ENCODE measurements at regions not wholly inside any gene's neighbourhood (a gene's known extent, or its start where the extent isn't known, plus 50 kb on each side); places are given as distances from the start of the nearest gene placed in this dataset.

DNA sequence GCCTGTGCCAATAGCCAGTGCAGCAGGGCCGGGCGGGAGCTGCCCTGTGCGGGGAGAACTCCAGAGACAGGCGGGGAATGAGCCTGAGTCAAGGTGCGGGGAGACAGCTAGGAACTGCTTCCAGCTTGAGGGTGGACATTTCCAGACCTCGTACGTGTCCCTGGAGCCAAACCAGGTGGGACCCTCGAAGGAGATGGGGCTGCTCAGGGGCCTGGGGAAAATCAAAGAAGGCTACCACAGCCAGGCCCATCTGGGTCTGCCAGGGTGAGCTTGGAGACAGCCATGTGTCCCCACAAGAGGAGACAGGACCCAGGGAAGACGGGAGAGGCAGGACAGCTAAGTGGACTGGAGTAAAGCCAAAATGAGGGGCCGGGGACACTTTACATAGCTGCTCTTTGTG lies 504.9 kb upstream of the MGMT start:
- no peaks in the 10 kb centered on the region for H3K27me3 ChIP-seq (ENCODE audit: control insufficient read depth, insufficient read depth, low read length)

DNA sequence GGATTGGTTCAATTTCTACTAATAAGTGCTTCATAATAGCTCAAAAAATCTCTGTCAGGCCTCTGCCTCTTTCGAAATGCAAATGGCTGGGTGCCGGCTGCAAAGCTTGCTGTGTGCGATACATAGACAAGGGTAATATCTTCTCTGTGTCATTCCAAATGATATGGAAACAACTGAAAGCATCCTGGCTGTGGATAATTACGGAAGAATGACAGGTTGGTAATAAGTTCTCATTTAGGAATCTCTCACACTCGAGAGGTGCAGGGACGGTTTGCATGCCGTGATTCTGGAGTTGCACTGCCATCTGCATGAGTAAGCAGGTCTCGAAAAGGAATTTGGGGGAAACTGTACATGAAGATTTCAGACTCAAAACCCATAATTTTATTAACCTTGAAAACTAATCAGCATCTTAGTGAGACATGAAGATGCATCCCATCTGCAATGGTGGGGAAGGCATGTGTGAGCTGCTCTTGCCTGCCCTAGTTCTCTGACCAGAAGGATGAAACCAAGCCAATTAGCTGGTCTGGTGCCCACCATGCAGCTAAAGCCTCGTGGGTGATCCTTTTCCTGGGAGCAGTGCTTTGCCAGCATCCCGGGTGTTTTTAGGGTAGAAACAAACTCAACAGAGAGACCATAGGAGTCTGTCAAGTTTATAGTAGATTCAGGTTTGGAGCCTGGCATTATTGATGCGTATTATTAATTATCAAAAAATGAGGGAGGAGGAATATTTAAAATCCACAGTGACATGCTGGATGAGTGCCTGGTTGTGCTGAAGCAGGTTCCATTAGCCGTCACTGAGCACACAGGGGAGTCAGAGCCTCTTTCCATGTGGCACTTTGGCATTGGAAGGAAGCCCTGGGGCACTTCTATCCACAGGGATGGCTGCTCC lies 503.6 kb upstream of the MGMT start:
- Histone ChIP-seq H3K4me1 (no peaks in the 10 kb centered on the region), H2AFZ (no peak overlapping the region), H3K4me3 (ENCODE audit: low read depth, low read length) (no peak overlapping the region), H3K79me2 (no peaks in the 10 kb centered on the region), H3K27ac (no peak overlapping the region), H3K9me3 (ENCODE audit: control insufficient read depth, low read length) (no peaks in the 10 kb centered on the region), H3K36me3 (ENCODE audit: control insufficient read depth, insufficient read depth, low read length) (no peaks in the 10 kb centered on the region), H3K9ac (no peak overlapping the region), H3K27me3 (ENCODE audit: control insufficient read depth, insufficient read depth, low read length) (no peaks in the 10 kb centered on the region), H3K4me2 (ENCODE audit: low read length) (no peak overlapping the region)
- TF ChIP-seq, protein P1, sequence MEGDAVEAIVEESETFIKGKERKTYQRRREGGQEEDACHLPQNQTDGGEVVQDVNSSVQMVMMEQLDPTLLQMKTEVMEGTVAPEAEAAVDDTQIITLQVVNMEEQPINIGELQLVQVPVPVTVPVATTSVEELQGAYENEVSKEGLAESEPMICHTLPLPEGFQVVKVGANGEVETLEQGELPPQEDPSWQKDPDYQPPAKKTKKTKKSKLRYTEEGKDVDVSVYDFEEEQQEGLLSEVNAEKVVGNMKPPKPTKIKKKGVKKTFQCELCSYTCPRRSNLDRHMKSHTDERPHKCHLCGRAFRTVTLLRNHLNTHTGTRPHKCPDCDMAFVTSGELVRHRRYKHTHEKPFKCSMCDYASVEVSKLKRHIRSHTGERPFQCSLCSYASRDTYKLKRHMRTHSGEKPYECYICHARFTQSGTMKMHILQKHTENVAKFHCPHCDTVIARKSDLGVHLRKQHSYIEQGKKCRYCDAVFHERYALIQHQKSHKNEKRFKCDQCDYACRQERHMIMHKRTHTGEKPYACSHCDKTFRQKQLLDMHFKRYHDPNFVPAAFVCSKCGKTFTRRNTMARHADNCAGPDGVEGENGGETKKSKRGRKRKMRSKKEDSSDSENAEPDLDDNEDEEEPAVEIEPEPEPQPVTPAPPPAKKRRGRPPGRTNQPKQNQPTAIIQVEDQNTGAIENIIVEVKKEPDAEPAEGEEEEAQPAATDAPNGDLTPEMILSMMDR (IDR thresholded peaks at IDR 0.05): no peak

More for the DNA sequence above, 504.9 kb upstream of the MGMT start:
- H3K9me3 ChIP-seq (ENCODE audit: control insufficient read depth, low read length): no peaks in the 10 kb centered on the region
- no peaks in the 10 kb centered on the region for H3K36me3 ChIP-seq (ENCODE audit: control insufficient read depth, insufficient read depth, low read length)
- TF ChIP-seq, protein P1 (IDR thresholded peaks at IDR 0.05): no peak
- no peak overlapping the region for H3K27ac ChIP-seq
- no peak overlapping the region for H3K4me2 ChIP-seq (ENCODE audit: low read length)
- H3K79me2 ChIP-seq: no peaks in the 10 kb centered on the region
- no peak overlapping the region for H2AFZ ChIP-seq
- no peak overlapping the region for H3K9ac ChIP-seq
- H3K4me1 ChIP-seq: no peaks in the 10 kb centered on the region
- H3K4me3 ChIP-seq (ENCODE audit: low read depth, low read length): no peak overlapping the region

DNA sequence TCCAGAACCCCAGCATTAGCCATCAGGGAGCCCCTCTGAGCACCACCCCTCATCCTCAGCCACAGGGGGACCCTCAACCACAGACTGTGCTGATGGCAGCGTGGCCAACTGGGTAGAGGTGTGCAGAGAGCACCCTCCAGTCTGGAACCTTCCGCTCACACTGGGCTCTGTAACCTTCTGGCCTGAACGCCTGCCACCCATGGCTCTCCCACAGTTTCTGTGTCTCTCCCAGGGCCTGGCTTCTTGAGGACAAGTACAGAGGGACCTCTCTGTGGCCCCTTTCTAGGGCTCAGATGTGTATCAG lies 503.0 kb upstream of the MGMT start:
- Histone ChIP-seq H3K27ac (no peak overlapping the region), H3K9ac (no peak overlapping the region), H2AFZ (no peak overlapping the region), H3K4me2 (ENCODE audit: low read length) (no peak overlapping the region), H3K36me3 (ENCODE audit: control insufficient read depth, insufficient read depth, low read length) (no peaks in the 10 kb centered on the region), H3K79me2 (no peaks in the 10 kb centered on the region), H3K4me1 (no peaks in the 10 kb centered on the region), H3K4me3 (ENCODE audit: low read depth, low read length) (no peak overlapping the region), H3K9me3 (ENCODE audit: control insufficient read depth, low read length) (no peaks in the 10 kb centered on the region), H3K27me3 (ENCODE audit: control insufficient read depth, insufficient read depth, low read length) (no peaks in the 10 kb centered on the region)
- TF ChIP-seq, protein P1 (IDR thresholded peaks at IDR 0.05): no peak

DNA sequence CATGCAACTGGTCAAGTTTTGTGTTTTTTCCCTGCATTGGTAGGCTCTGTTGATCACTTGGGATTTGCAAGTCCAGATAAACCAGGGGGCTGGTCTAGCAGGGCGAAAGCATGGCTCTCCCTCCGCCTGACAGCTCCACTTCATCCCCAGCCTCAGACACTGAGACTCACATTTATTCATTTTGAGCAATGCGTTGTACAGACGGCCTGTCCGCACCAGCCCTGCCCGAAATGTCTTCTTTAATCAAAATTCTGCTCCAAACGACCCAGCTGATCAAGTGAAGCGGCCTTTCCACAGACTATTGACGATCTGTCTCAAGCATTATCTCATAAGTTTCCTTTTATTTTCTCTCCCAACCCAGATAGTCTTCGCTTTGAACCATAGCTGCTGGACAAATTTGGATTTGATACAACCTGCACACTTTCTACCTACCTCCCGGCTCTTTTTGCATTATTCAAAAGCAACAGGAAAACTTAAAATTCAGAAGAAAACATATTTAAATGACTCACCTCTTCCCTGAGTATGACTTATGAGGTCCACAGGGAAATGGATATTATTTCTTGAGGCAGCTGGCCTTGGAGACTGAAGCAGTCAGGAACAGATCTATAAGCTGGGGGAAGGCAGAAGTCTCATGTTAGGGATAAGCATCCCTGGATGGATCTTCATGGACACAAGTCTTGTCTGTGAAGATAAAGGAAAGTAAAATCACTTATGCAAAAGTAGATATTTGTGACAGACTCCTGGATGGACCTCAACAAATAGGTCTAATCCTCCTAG lies 498.9 kb upstream of the MGMT start:
- TF ChIP-seq, protein P1 (IDR thresholded peaks at IDR 0.05): no peak
- H3K4me2 ChIP-seq (ENCODE audit: low read length): no peak overlapping the region
- H3K9ac ChIP-seq: no peak overlapping the region
- H3K27me3 ChIP-seq (ENCODE audit: control insufficient read depth, insufficient read depth, low read length): no peaks in the 10 kb centered on the region
- H3K27ac ChIP-seq: no peak overlapping the region
- no peaks in the 10 kb centered on the region for H3K4me1 ChIP-seq
- no peak overlapping the region for H2AFZ ChIP-seq
- no peaks in the 10 kb centered on the region for H3K36me3 ChIP-seq (ENCODE audit: control insufficient read depth, insufficient read depth, low read length)
- H3K79me2 ChIP-seq: no peaks in the 10 kb centered on the region
- H3K9me3 ChIP-seq (ENCODE audit: control insufficient read depth, low read length): no peaks in the 10 kb centered on the region
- no peak overlapping the region for H3K4me3 ChIP-seq (ENCODE audit: low read depth, low read length)

Data from parathyroid adenoma (tissue), 2 donors.